ENCODE measurements at regions not wholly inside any gene's neighbourhood (a gene's known extent, or its start where the extent isn't known, plus 50 kb on each side); places are given as distances from the start of the nearest gene placed in this dataset.

GRCh38 chr3:72086743-72087087 lies 301.8 kb upstream of the PROK2 start:
- WGBS, 2 donors = 84 to 86% methylated on average over 11 of the region's 11 CpGs
- intact Hi-C loops (cut with DNase I) = no loop called here

GRCh38 chr3:72086042-72086742 lies 301.2 kb upstream of the PROK2 start:
- no peak overlapping the region for H3K27ac ChIP-seq
- TF ChIP-seq CTCF (IDR thresholded peaks at IDR 0.05) = no peak
- ATAC-seq = peak in 2 of 4 donors; percentile 36 to 38
- no peak for DNase-seq
- intact Hi-C loops (cut with DNase I) = no loop called here
- WGBS, 2 donors = 64 to 72% methylated on average over 5 of the region's 5 CpGs
- H3K4me3 ChIP-seq = no peak overlapping the region
- no peak for FAIRE-seq
- no peaks in the 10 kb centered on the region for H3K4me1 ChIP-seq
- no peaks in the 10 kb centered on the region for H3K27me3 ChIP-seq
- H3K9me3 ChIP-seq = no peaks in the 10 kb centered on the region
- no peaks in the 10 kb centered on the region for H3K36me3 ChIP-seq

More at GRCh38 chr3:72086743-72087087, 301.8 kb upstream of the PROK2 start:
- no peak overlapping the region for H3K27ac ChIP-seq
- H3K4me3 ChIP-seq = no peak overlapping the region
- no peaks in the 10 kb centered on the region for H3K9me3 ChIP-seq
- no peaks in the 10 kb centered on the region for H3K4me1 ChIP-seq
- peak in 1 of 4 donors; percentile 46 for ATAC-seq
- no peak for FAIRE-seq
- DNase-seq = no peak
- no peaks in the 10 kb centered on the region for H3K36me3 ChIP-seq
- no peak for TF ChIP-seq CTCF (IDR thresholded peaks at IDR 0.05)
- H3K27me3 ChIP-seq = no peaks in the 10 kb centered on the region

GRCh38 chr3:72085036-72085435 lies 300.1 kb upstream of the PROK2 start:
- H3K9me3 ChIP-seq = no peaks in the 10 kb centered on the region
- H3K4me1 ChIP-seq = no peaks in the 10 kb centered on the region
- H3K27me3 ChIP-seq = no peaks in the 10 kb centered on the region
- TF ChIP-seq CTCF (IDR thresholded peaks at IDR 0.05) = no peak
- no peak for ATAC-seq
- 89 to 93% methylated on average over 6 of the region's 6 CpGs for WGBS, 2 donors
- no peaks in the 10 kb centered on the region for H3K36me3 ChIP-seq
- H3K27ac ChIP-seq = no peak overlapping the region
- no peak overlapping the region for H3K4me3 ChIP-seq
- intact Hi-C loops (cut with DNase I) = no loop called here
- no peak for DNase-seq
- FAIRE-seq = no peak

- H3K4me1 ChIP-seq = no peaks in the 10 kb centered on the region
- intact Hi-C loops (cut with DNase I) = no loop called here
- no peaks in the 10 kb centered on the region for H3K27me3 ChIP-seq
- no peak for TF ChIP-seq CTCF (IDR thresholded peaks at IDR 0.05)
- FAIRE-seq = no peak
- no peak overlapping the region for H3K4me3 ChIP-seq
- 48% methylated on average over 10 of the region's 10 CpGs for WGBS, 2 donors
- ATAC-seq = no peak
- H3K9me3 ChIP-seq = no peaks in the 10 kb centered on the region
- H3K27ac ChIP-seq = no peak overlapping the region
- DNase-seq = no peak
- no peaks in the 10 kb centered on the region for H3K36me3 ChIP-seq
Observed at GRCh38 chr3:72082776-72083462, 298.0 kb upstream of the PROK2 start.

GRCh38 chr3:72082186-72082715 lies 297.3 kb upstream of the PROK2 start:
- no peaks in the 10 kb centered on the region for H3K36me3 ChIP-seq
- H3K4me3 ChIP-seq = no peak overlapping the region
- FAIRE-seq (no peak), DNase-seq (peak in 1 of 6 donors; percentile 31), ATAC-seq (peak in 3 of 4 donors; percentile 54 to 81 (median 75))
- no peaks in the 10 kb centered on the region for H3K27me3 ChIP-seq
- intact Hi-C loops (cut with DNase I) = no loop called here
- TF ChIP-seq CTCF (IDR thresholded peaks at IDR 0.05) = no peak
- no peak overlapping the region for H3K27ac ChIP-seq
- 52 to 55% methylated on average over 8 of the region's 8 CpGs for WGBS, 2 donors
- H3K9me3 ChIP-seq = no peaks in the 10 kb centered on the region
- H3K4me1 ChIP-seq = no peaks in the 10 kb centered on the region
